ENCODE measurements at regions not wholly inside any gene's neighbourhood (a gene's known extent, or its start where the extent isn't known, plus 50 kb on each side); places are given as distances from the start of the nearest gene placed in this dataset.

DNA sequence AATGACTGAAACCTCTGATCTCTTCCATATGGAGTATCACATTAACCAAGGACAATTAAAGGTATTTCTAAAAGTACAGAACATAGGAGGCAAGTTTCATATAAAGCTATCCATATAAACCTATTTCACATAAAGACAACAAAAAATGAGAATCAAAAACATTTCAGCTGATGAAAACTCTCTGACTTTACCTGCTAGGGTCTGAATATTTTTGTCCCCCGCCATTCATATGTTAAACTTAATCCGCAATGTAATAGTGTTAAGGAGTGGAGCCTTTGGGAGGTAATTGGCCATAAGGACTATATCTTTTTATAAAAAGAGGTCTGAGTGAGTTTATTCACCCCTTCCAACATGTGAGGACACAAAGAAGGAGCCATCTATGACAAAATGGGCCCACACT, 788.5 kb downstream of the DTWD2 start:
- Histone ChIP-seq H3K4me3 (no peak overlapping the region), H3K36me3 (ENCODE audit: control insufficient read depth in 2 of 2, insufficient read depth in 2 of 2, low read length in 1 of 2) (no peaks in the 10 kb centered on the region), H2AFZ (ENCODE audit: control insufficient read depth, low read depth, low read length) (no peak overlapping the region), H3K27me3 (replicated peaks in 1 of 2; ENCODE audit: control insufficient read depth in 2 of 2, insufficient read depth in 2 of 2, low read length in 1 of 2) (no peaks in the 10 kb centered on the region), H3K9ac (ENCODE audit: control insufficient read depth, insufficient read depth, low read length) (no peak overlapping the region), H3K4me2 (ENCODE audit: control insufficient read depth, insufficient read depth) (no peak overlapping the region), H3K79me2 (ENCODE audit: control insufficient read depth, insufficient read depth, low read length) (no peaks in the 10 kb centered on the region), H3K4me1 (ENCODE audit: control insufficient read depth, insufficient read depth, low read length) (no peaks in the 10 kb centered on the region), H4K20me1 (ENCODE audit: control insufficient read depth, insufficient read depth) (no peaks in the 10 kb centered on the region), H3K9me3 (replicated peaks; ENCODE audit: control insufficient read depth, insufficient read depth, low read length) (no peaks in the 10 kb centered on the region), H3K27ac (ENCODE audit: control insufficient read depth, insufficient read depth) (no peak overlapping the region)
- in situ Hi-C loops (cut with MboI) = no loop called here
- intact Hi-C loops (cut with micrococcal nuclease; ENCODE audit: unreplicated experiment) = no loop called here
- WGBS (ENCODE audit: insufficient coverage, insufficient replicate concordance, low lambda C conversion rate, missing lambda C conversion rate) = 44% methylated on average over 2 of the region's 2 CpGs
- ChIA-PET POLR2A (no interaction called here), CTCF (no interaction called here), RAD21 (ENCODE audit: unreplicated experiment) (no interaction called here), SMC1A (ENCODE audit: uncharacterized antibody, unreplicated experiment) (no interaction called here)
- no peak for DNase-seq (ENCODE audit: low read depth, low spot score)
- TF ChIP-seq MYC (IDR thresholded peaks at IDR 0.05; ENCODE audit: insufficient read depth, insufficient read length, insufficient replicate concordance, low read length, severe bottlenecking) = no peak
- no peak for TF ChIP-seq PAX5 (IDR thresholded peaks at IDR 0.05; ENCODE audit: borderline replicate concordance, low read depth, low read length)
- no peak for TF ChIP-seq ZNF24 (IDR thresholded peaks at IDR 0.05)
- no peak for TF ChIP-seq SP1 (IDR thresholded peaks at IDR 0.05; ENCODE audit: low read depth, low read length)
- TF ChIP-seq ETV6 (conservative IDR thresholded peaks at IDR 0.05 in 1 of 2, IDR thresholded peaks at IDR 0.05 in 1 of 2; ENCODE audit: borderline replicate concordance in 1 of 2, low read depth in 1 of 2) = no peak
- no peak for TF ChIP-seq MTA2 (IDR thresholded peaks at IDR 0.05; ENCODE audit: low read depth)
- no peak for TF ChIP-seq EP300 (IDR thresholded peaks at IDR 0.05; ENCODE audit: borderline replicate concordance in 1 of 2, control insufficient read depth in 1 of 2, low read depth in 2 of 2, low read length in 2 of 2)
- TF ChIP-seq KAT2A (conservative IDR thresholded peaks at IDR 0.05; ENCODE audit: control insufficient read depth, low read depth, low read length) = no peak
- no peak for TF ChIP-seq RAD51 (IDR thresholded peaks at IDR 0.05)
- no peak for TF ChIP-seq TBL1XR1 (IDR thresholded peaks at IDR 0.05; ENCODE audit: low read depth, low read length)
- TF ChIP-seq BCL11A (IDR thresholded peaks at IDR 0.05; ENCODE audit: low read depth, low read length) = no peak
- no peak for TF ChIP-seq RUNX3 (IDR thresholded peaks at IDR 0.05; ENCODE audit: low read length)
- no peak for TF ChIP-seq ZNF207 (IDR thresholded peaks at IDR 0.05; ENCODE audit: borderline replicate concordance)
- TF ChIP-seq STAT3 (IDR thresholded peaks at IDR 0.05; ENCODE audit: low read depth, low read length) = no peak
- FAIRE-seq = no peak
- no peak for ATAC-seq
- no TSS peak for BruUV-seq (replicated peaks)

Measured in GM12878 (cell line).